ENCODE measurements at regions not wholly inside any gene's neighbourhood (a gene's known extent, or its start where the extent isn't known, plus 50 kb on each side); places are given as distances from the start of the nearest gene placed in this dataset.

DNA sequence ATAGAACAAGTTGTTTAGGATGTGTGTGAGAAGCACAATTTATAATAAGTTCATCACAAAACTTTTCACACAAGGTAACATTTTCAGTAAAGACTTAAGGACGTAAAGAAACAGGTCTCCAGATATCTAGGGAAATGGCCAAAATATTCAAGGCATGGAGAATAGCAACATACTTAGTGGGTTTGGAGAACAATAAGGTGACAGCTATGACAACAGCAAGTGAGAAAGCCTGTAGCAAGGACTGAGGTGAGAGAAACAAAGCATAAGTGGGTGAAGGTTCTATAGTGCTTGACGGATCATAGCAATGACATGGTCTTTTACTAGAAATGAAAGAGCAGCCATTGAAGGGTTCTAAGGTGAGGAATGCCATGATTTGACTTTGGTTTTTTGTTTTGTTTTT lies 1337.3 kb downstream of the PCDH18 start:
- FAIRE-seq (no peak), DNase-seq (ENCODE audit: insufficient read length, low spot score) (no peak)
- TF ChIP-seq SPI1 (IDR thresholded peaks at IDR 0.05; ENCODE audit: low read depth, low read length) (no peak), PAX5 (IDR thresholded peaks at IDR 0.05; ENCODE audit: insufficient read depth, low read length, severe bottlenecking) (no peak), POLR2AphosphoS5 (IDR thresholded peaks at IDR 0.05; ENCODE audit: low read depth, low read length) (no peak), POU2F2 (IDR thresholded peaks at IDR 0.05; ENCODE audit: low read depth, low read length) (no peak), TAF1 (IDR thresholded peaks at IDR 0.05; ENCODE audit: low read depth, low read length) (no peak), POLR2A (IDR thresholded peaks at IDR 0.05; ENCODE audit: low read depth, low read length) (no peak)

DNA sequence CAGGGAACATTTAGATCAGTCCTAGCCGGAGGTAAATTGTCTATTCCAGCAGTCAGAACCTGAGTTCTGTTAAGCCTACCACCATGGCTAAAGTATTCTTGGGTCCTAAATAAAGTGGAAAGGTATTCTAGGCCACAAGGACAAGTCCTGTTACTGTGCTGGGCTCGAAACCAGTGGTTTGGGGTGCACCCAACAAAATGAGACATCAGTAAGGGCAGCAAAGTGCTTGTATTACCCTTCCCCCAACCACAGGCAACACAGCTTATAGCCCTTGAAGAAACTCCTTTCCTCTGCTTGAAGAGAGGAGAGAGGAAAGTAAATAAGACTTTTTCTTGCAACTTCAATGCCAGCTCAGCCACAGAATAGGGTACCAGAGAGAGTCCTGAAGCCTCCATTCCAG lies 1345.6 kb downstream of the PCDH18 start:
- DNase-seq (ENCODE audit: insufficient read length, low spot score) (no peak), FAIRE-seq (no peak)
- TF ChIP-seq TAF1 (IDR thresholded peaks at IDR 0.05; ENCODE audit: low read depth, low read length), result no peak

DNA sequence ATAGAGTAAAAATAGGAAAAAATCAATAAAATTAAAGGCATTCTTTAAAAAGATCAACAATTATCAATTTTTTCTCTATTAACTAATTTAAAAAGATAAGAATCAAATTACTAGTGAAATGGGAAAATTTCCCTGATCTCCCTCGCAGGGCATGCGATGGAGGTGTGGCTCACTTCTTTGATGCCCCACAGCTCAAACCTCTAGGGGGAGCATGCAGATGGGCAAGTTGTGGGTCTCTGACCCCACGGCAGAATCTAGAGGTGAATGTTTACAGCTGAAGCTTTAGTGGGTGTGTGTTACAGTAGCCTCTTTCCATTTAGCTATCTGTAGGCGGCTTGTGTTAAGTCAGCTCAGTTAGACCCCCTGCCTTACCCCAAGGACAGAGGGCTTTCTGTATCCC lies 1348.8 kb downstream of the PCDH18 start:
- no peak for DNase-seq (ENCODE audit: insufficient read length, low spot score)
- FAIRE-seq, result no peak
- TF ChIP-seq PAX5 (IDR thresholded peaks at IDR 0.05; ENCODE audit: insufficient read depth, low read length, severe bottlenecking) (no peak), POU2F2 (IDR thresholded peaks at IDR 0.05; ENCODE audit: low read depth, low read length) (no peak), POLR2A (IDR thresholded peaks at IDR 0.05; ENCODE audit: low read depth, low read length) (no peak), TAF1 (IDR thresholded peaks at IDR 0.05; ENCODE audit: low read depth, low read length) (no peak), SPI1 (IDR thresholded peaks at IDR 0.05; ENCODE audit: low read depth, low read length) (no peak), POLR2AphosphoS5 (IDR thresholded peaks at IDR 0.05; ENCODE audit: low read depth, low read length) (no peak)

DNA sequence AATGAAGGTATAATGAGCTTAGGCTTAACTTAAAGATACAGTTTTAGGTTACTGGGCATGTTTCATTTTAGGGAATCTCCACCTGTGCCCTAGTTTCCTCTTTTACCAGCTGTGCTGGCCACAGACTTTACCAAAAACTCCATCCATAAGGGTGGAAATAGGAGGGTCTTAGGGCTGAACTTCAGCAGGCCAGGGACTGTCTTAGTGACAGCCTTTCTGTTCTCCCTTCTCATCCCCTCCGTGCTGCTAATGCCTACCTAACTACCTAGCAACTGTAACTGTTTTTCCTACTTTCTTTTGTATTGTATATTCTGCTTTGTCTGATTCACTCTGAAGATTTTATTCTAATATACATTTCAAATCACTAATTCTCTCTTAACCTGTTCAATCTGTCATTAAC lies 1375.3 kb downstream of the PCDH18 start:
- no peak for TF ChIP-seq TAF1 (IDR thresholded peaks at IDR 0.05; ENCODE audit: low read depth, low read length)
- no peak for TF ChIP-seq POU2F2 (IDR thresholded peaks at IDR 0.05; ENCODE audit: low read depth, low read length)
- no peak for TF ChIP-seq SPI1 (IDR thresholded peaks at IDR 0.05; ENCODE audit: low read depth, low read length)
- TF ChIP-seq POLR2A (IDR thresholded peaks at IDR 0.05; ENCODE audit: low read depth, low read length), result no peak
- TF ChIP-seq PAX5 (IDR thresholded peaks at IDR 0.05; ENCODE audit: insufficient read depth, low read length, severe bottlenecking), result no peak
- TF ChIP-seq POLR2AphosphoS5 (IDR thresholded peaks at IDR 0.05; ENCODE audit: low read depth, low read length), result no peak
- no peak for DNase-seq (ENCODE audit: insufficient read length, low spot score)
- FAIRE-seq, result no peak

DNA sequence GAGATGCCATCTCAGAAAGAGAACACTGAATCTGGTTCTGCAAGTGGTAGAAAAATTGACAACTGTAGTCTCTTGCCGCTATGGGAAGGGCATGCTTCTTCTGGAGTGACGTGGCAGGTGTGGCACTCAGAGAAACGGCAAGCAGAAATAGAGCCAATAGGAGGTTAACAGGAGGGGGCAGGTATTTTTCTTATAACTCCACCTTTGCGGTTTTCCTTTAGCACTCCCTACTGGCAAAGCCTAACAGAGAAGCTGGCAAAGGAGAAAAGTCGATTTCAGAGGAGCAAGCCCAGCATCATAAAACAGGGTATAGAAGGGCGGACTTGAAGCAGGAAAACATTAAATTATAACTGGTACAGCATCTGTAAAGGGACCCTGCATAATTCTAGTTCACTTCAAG lies 1382.2 kb downstream of the PCDH18 start:
- no peak for TF ChIP-seq POLR2AphosphoS5 (IDR thresholded peaks at IDR 0.05; ENCODE audit: low read depth, low read length)
- no peak for TF ChIP-seq SPI1 (IDR thresholded peaks at IDR 0.05; ENCODE audit: low read depth, low read length)
- TF ChIP-seq PAX5 (IDR thresholded peaks at IDR 0.05; ENCODE audit: insufficient read depth, low read length, severe bottlenecking), result no peak
- TF ChIP-seq POLR2A (IDR thresholded peaks at IDR 0.05; ENCODE audit: low read depth, low read length), result no peak
- TF ChIP-seq POU2F2 (IDR thresholded peaks at IDR 0.05; ENCODE audit: low read depth, low read length), result no peak
- TF ChIP-seq TAF1 (IDR thresholded peaks at IDR 0.05; ENCODE audit: low read depth, low read length), result no peak
- DNase-seq (ENCODE audit: insufficient read length, low spot score) (no peak), FAIRE-seq (no peak)

DNA sequence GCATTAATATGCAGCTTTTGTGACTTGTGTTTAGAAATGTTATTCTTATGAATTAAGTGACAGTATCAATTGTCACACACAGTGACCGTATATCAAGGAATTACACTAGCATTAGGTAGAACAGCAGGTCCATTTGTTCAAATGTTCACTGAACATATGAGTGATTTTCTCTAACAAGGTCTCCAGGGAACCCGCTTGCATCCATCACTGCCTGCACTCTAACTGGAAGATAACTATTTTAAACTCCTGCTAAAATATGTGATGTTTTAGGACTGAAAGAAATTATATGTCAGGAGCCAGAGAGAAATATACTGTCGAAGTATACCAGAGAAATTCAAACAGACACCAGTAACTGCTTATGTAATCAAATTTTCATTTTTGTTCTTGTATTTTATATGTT lies 1395.7 kb downstream of the PCDH18 start:
- FAIRE-seq (no peak), DNase-seq (ENCODE audit: insufficient read length, low spot score) (no peak)
- no peak for TF ChIP-seq POU2F2 (IDR thresholded peaks at IDR 0.05; ENCODE audit: low read depth, low read length)

DNA sequence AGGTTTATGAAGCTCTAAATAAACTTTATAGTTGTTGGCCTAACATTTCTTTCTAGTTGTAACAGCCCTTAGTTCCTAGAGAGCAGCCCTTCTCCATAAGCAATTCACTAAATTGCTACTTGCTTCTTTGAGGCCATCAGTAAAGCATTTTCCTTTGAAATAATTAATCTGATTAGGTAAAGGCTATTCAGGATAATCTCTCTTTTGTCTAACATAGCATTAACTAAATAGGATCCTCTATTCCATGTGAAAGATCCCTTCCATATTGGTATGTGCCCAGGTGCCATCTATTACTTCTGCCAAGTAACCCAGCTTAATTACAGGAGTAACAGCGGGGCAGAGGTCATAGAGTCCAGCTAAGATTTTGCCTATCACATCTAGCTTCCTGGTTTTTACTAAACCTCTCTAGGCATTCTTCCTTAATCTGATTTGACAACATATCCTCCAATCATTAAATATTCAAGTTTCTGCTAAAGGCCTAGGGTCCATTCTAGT lies 1408.0 kb downstream of the PCDH18 start:
- TF ChIP-seq TAF1 (IDR thresholded peaks at IDR 0.05; ENCODE audit: low read depth, low read length), result no peak
- TF ChIP-seq PAX5 (IDR thresholded peaks at IDR 0.05; ENCODE audit: insufficient read depth, low read length, severe bottlenecking), result no peak
- TF ChIP-seq POU2F2 (IDR thresholded peaks at IDR 0.05; ENCODE audit: low read depth, low read length), result no peak
- TF ChIP-seq POLR2AphosphoS5 (IDR thresholded peaks at IDR 0.05; ENCODE audit: low read depth, low read length), result no peak
- TF ChIP-seq SPI1 (IDR thresholded peaks at IDR 0.05; ENCODE audit: low read depth, low read length), result no peak
- TF ChIP-seq POLR2A (IDR thresholded peaks at IDR 0.05; ENCODE audit: low read depth, low read length), result no peak
- FAIRE-seq, result no peak
- DNase-seq (ENCODE audit: insufficient read length, low spot score), result no peak

DNA sequence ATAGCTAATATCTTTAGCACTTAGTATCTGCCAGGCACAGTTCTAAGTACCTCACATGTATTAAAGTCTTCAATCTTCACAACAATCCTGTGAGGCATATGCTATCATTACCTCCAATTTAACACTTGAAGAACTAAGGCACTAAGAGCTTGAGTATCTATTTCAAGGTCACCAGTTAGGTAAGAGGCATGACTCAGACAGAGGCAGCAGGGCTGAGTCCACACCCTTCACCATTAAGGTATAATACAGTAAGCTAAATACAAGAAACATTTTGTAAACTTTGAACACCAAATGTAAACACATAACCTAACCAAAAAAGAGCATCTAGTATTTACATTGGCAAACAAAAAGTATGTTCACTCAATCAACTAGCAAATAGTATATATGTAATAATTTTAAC lies 1410.9 kb downstream of the PCDH18 start:
- DNase-seq (ENCODE audit: insufficient read length, low spot score), result no peak
- no peak for FAIRE-seq

DNA sequence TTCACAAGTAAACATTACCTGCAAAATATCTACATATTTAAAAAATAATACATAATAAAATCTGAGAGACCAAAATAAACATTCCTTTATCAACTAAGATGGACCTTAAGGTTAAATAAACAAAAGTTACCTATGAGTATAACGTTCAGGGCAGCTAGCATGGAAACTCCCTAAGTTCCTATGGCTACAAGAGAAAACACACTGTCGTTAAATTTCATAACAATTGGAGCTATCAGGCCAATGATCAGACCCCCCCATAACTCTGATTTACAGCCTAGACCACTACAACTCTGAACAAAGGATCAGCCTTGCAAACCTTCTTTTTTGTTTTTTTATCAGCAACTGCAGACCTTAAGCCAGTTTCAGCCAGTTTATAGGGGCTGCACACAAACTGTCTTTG lies 1418.4 kb downstream of the PCDH18 start:
- no peak for DNase-seq (ENCODE audit: insufficient read length, low spot score)
- TF ChIP-seq POLR2A (IDR thresholded peaks at IDR 0.05; ENCODE audit: low read depth, low read length) (no peak), POU2F2 (IDR thresholded peaks at IDR 0.05; ENCODE audit: low read depth, low read length) (no peak), PAX5 (IDR thresholded peaks at IDR 0.05; ENCODE audit: insufficient read depth, low read length, severe bottlenecking) (no peak), POLR2AphosphoS5 (IDR thresholded peaks at IDR 0.05; ENCODE audit: low read depth, low read length) (no peak), TAF1 (IDR thresholded peaks at IDR 0.05; ENCODE audit: low read depth, low read length) (no peak), SPI1 (IDR thresholded peaks at IDR 0.05; ENCODE audit: low read depth, low read length) (no peak)
- no peak for FAIRE-seq

More for the DNA sequence above, 1410.9 kb downstream of the PCDH18 start:
- TF ChIP-seq POLR2AphosphoS5 (IDR thresholded peaks at IDR 0.05; ENCODE audit: low read depth, low read length) (no peak), PAX5 (IDR thresholded peaks at IDR 0.05; ENCODE audit: insufficient read depth, low read length, severe bottlenecking) (no peak), TAF1 (IDR thresholded peaks at IDR 0.05; ENCODE audit: low read depth, low read length) (no peak), POLR2A (IDR thresholded peaks at IDR 0.05; ENCODE audit: low read depth, low read length) (no peak), POU2F2 (IDR thresholded peaks at IDR 0.05; ENCODE audit: low read depth, low read length) (no peak), SPI1 (IDR thresholded peaks at IDR 0.05; ENCODE audit: low read depth, low read length) (no peak)

DNA sequence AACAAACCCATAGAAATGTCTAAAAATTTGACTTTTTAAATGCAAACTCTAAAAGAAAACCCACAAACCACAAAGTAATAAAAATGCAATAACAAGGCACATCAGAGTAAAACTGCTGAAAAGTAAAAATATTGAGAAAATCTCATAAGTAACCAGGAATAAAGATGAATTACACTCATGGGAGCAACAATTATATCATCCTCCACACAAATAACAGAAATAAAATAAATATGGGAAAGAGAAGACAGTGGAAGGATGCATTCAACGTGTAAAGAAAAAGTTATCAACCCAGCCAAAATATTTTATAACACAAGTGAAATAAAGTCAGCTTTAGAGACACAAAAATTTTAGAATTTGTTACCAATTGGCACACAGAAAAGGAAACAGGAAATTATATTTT lies 1420.2 kb downstream of the PCDH18 start:
- TF ChIP-seq PAX5 (IDR thresholded peaks at IDR 0.05; ENCODE audit: insufficient read depth, low read length, severe bottlenecking) (no peak), TAF1 (IDR thresholded peaks at IDR 0.05; ENCODE audit: low read depth, low read length) (no peak), POLR2AphosphoS5 (IDR thresholded peaks at IDR 0.05; ENCODE audit: low read depth, low read length) (no peak), SPI1 (IDR thresholded peaks at IDR 0.05; ENCODE audit: low read depth, low read length) (no peak), POU2F2 (IDR thresholded peaks at IDR 0.05; ENCODE audit: low read depth, low read length) (no peak), POLR2A (IDR thresholded peaks at IDR 0.05; ENCODE audit: low read depth, low read length) (no peak)
- no peak for FAIRE-seq
- no peak for DNase-seq (ENCODE audit: insufficient read length, low spot score)
